ENCODE measurements at regions not wholly inside any gene's neighbourhood (a gene's known extent, or its start where the extent isn't known, plus 50 kb on each side); places are given as distances from the start of the nearest gene placed in this dataset.

GRCh38 chr17:21774263-21774662 is 81.9 kb downstream of the KCNJ18 start:
- no peaks in the 10 kb centered on the region for H4K20me1 ChIP-seq (ENCODE audit: insufficient read depth, low read length)
- BruUV-seq (replicated peaks), result no TSS peak
- H3K23ac ChIP-seq (ENCODE audit: low read depth, low read length), result no peak overlapping the region
- H3K79me1 ChIP-seq (ENCODE audit: low read depth in 1 of 2, low read length in 2 of 2), result no peaks in the 10 kb centered on the region
- no CpG with 5 or more reads among the region's 7 CpGs for WGBS, 2 experiments (ENCODE audit: extremely low coverage in 2 of 2, insufficient read length in 1 of 2)
- no peaks in the 10 kb centered on the region for H3K36me3 ChIP-seq (ENCODE audit: control insufficient read depth, insufficient read depth, low read length)
- no peak overlapping the region for H2AFZ ChIP-seq (replicated peaks; ENCODE audit: low read length, poor library complexity)
- dilution Hi-C loops (cut with HindIII; ENCODE audit: low sequenced_read_pairs, unreplicated experiment) (no loop called here), intact Hi-C loops (cut with micrococcal nuclease) (no loop called here), in situ Hi-C loops (cut with MboI; ENCODE audit: low sequenced_read_pairs) (no loop called here)
- no peak overlapping the region for H2BK15ac ChIP-seq (ENCODE audit: low read depth, low read length)
- no peak overlapping the region for H2AK5ac ChIP-seq (ENCODE audit: low read depth, low read length)
- H3K9me3 ChIP-seq (ENCODE audit: control insufficient read depth, insufficient read depth, low read length), result peaks cover 5% of the 10 kb centered on the region; the same call in 1 of the 2 replicates
- DNase-seq (no peak), ATAC-seq (ENCODE audit: low read depth) (no peak)
- H3K27ac ChIP-seq (ENCODE audit: insufficient read depth, low read length), result no peak overlapping the region
- no peak overlapping the region for H4K8ac ChIP-seq (ENCODE audit: low read depth in 2 of 2, low read length in 2 of 2)
- H3K9me1 ChIP-seq (ENCODE audit: insufficient read depth, low read length), result no peaks in the 10 kb centered on the region
- no peak overlapping the region for H3K4me3 ChIP-seq (ENCODE audit: insufficient read depth, low read depth, low read length)
- no peak overlapping the region for H3K4ac ChIP-seq (ENCODE audit: low read depth, low read length)
- POLR2A ChIA-PET (ENCODE audit: unreplicated experiment), result no interaction called here
- CTCF ChIA-PET, result no interaction called here
- H3K9ac ChIP-seq (ENCODE audit: low read depth, low read length), result no peak overlapping the region
- H3K18ac ChIP-seq (ENCODE audit: low read depth, low read length), result no peak overlapping the region
- H3K14ac ChIP-seq (replicated peaks; ENCODE audit: low read depth, low read length), result no peak overlapping the region
- H2BK120ac ChIP-seq (ENCODE audit: low read depth, low read length), result no peak overlapping the region
- H3K56ac ChIP-seq (ENCODE audit: extremely low read depth, insufficient read depth, low read length), result no peak overlapping the region
- H3K4me2 ChIP-seq (ENCODE audit: low read depth, low read length), result no peak overlapping the region
- H3K27me3 ChIP-seq (ENCODE audit: control insufficient read depth, insufficient read depth, low read length), result no peaks in the 10 kb centered on the region
- H2BK20ac ChIP-seq (ENCODE audit: low read depth, low read length), result no peak overlapping the region
- no peak overlapping the region for H2AK9ac ChIP-seq (replicated peaks; ENCODE audit: low read depth, low read length, poor library complexity)
- no peak overlapping the region for H2BK5ac ChIP-seq (ENCODE audit: low read depth, low read length, poor library complexity, severe bottlenecking)
- no peaks in the 10 kb centered on the region for H3K4me1 ChIP-seq (ENCODE audit: control insufficient read depth, insufficient read depth, low read length)
- TF ChIP-seq NFE2L2 (IDR thresholded peaks at IDR 0.05; ENCODE audit: low read depth, low read length) (no peak), POLR2A (IDR thresholded peaks at IDR 0.05; ENCODE audit: low read depth, low read length) (no peak), FOS (IDR thresholded peaks at IDR 0.05; ENCODE audit: low read depth, low read length) (no peak), RFX5 (IDR thresholded peaks at IDR 0.05; ENCODE audit: low read depth, low read length) (no peak), MXI1 (IDR thresholded peaks at IDR 0.05; ENCODE audit: borderline replicate concordance, low read depth, low read length) (no peak), MAFK (IDR thresholded peaks at IDR 0.05; ENCODE audit: low read depth, low read length) (no peak), BHLHE40 (IDR thresholded peaks at IDR 0.05; ENCODE audit: low read depth, low read length) (no peak), CEBPB (IDR thresholded peaks at IDR 0.05; ENCODE audit: low read depth, low read length) (no peak), RAD21 (IDR thresholded peaks at IDR 0.05; ENCODE audit: low read length) (no peak), ELK1 (IDR thresholded peaks at IDR 0.05; ENCODE audit: borderline replicate concordance, low read depth, low read length) (no peak), SMC3 (IDR thresholded peaks at IDR 0.05; ENCODE audit: low read depth, low read length) (no peak), MAZ (IDR thresholded peaks at IDR 0.05; ENCODE audit: borderline replicate concordance, low read depth, low read length) (no peak), CHD1 (IDR thresholded peaks at IDR 0.05; ENCODE audit: low read depth, low read length) (no peak)
- TF ChIP-seq, protein P1, sequence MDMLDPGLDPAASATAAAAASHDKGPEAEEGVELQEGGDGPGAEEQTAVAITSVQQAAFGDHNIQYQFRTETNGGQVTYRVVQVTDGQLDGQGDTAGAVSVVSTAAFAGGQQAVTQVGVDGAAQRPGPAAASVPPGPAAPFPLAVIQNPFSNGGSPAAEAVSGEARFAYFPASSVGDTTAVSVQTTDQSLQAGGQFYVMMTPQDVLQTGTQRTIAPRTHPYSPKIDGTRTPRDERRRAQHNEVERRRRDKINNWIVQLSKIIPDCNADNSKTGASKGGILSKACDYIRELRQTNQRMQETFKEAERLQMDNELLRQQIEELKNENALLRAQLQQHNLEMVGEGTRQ (IDR thresholded peaks at IDR 0.05; ENCODE audit: low read depth, low read length), result no peak
- TF ChIP-seq, protein P2, sequence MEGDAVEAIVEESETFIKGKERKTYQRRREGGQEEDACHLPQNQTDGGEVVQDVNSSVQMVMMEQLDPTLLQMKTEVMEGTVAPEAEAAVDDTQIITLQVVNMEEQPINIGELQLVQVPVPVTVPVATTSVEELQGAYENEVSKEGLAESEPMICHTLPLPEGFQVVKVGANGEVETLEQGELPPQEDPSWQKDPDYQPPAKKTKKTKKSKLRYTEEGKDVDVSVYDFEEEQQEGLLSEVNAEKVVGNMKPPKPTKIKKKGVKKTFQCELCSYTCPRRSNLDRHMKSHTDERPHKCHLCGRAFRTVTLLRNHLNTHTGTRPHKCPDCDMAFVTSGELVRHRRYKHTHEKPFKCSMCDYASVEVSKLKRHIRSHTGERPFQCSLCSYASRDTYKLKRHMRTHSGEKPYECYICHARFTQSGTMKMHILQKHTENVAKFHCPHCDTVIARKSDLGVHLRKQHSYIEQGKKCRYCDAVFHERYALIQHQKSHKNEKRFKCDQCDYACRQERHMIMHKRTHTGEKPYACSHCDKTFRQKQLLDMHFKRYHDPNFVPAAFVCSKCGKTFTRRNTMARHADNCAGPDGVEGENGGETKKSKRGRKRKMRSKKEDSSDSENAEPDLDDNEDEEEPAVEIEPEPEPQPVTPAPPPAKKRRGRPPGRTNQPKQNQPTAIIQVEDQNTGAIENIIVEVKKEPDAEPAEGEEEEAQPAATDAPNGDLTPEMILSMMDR (conservative IDR thresholded peaks at IDR 0.05; ENCODE audit: low read depth, low read length), result no peak
- no peak overlapping the region for H4K91ac ChIP-seq (ENCODE audit: insufficient read depth, low read depth, low read length)
- H4K5ac ChIP-seq (ENCODE audit: low read depth, low read length), result no peak overlapping the region

Measured in IMR-90 (cell line).